NK-92 (cell line): ENCODE measurements at regions not wholly inside any gene's neighbourhood (a gene's known extent, or its start where the extent isn't known, plus 50 kb on each side); places are given as distances from the start of the nearest gene placed in this dataset.

Experiments
- DNase-seq: peaks from one replicate; lab custom pipeline; 2025; ENCODE audit not compliant: unreplicated experiment; lab: John Stamatoyannopoulos, UW

- DNase-seq, result no peak
Measured at GRCh38 chr11:88404932-88405710, 67.6 kb upstream of the CTSC start.

- no peak for DNase-seq
Measured at GRCh38 chr11:88404391-88404790, 66.9 kb upstream of the CTSC start.

GRCh38 chr11:88402784-88403183, 65.2 kb upstream of the CTSC start:
- no peak for DNase-seq

GRCh38 chr11:88402192-88402715, 64.7 kb upstream of the CTSC start:
- no peak for DNase-seq

- no peak for DNase-seq
Measured at GRCh38 chr11:88398791-88399570, 61.4 kb upstream of the CTSC start.

GRCh38 chr11:88398372-88398771, 60.8 kb upstream of the CTSC start:
- DNase-seq, result no peak

- DNase-seq, result no peak
Measured at GRCh38 chr11:88390254-88390653, 52.7 kb upstream of the CTSC start.

GRCh38 chr11:88387957-88388356, 50.4 kb upstream of the CTSC start:
- DNase-seq, result no peak
